OCI-LY1 (cell line): ENCODE measurements at regions not wholly inside any gene's neighbourhood (a gene's known extent, or its start where the extent isn't known, plus 50 kb on each side); places are given as distances from the start of the nearest gene placed in this dataset.

Experiments used
- EZH2 ChIP-seq: fragments of 200-600 bp; sonication (generic), shearing (Covaris generic); IDR thresholded peaks from 2 replicates; pipeline ENCODE4 v1.8.0; 2017; ENCODE audit warnings: borderline replicate concordance, mixed run types, mild to moderate bottlenecking, antibody characterized with exemption, low read length, moderate library complexity, mixed read lengths
- TF ChIP-seq, protein P1 (sequence below): fragments of 200-600 bp; sonication (generic), shearing (Covaris generic); IDR thresholded peaks from 2 replicates; pipeline ENCODE4 v1.5.1; 2017; ENCODE audit warnings: mild to moderate bottlenecking, antibody characterized with exemption, low read length, moderate library complexity, mixed read lengths

DNA sequence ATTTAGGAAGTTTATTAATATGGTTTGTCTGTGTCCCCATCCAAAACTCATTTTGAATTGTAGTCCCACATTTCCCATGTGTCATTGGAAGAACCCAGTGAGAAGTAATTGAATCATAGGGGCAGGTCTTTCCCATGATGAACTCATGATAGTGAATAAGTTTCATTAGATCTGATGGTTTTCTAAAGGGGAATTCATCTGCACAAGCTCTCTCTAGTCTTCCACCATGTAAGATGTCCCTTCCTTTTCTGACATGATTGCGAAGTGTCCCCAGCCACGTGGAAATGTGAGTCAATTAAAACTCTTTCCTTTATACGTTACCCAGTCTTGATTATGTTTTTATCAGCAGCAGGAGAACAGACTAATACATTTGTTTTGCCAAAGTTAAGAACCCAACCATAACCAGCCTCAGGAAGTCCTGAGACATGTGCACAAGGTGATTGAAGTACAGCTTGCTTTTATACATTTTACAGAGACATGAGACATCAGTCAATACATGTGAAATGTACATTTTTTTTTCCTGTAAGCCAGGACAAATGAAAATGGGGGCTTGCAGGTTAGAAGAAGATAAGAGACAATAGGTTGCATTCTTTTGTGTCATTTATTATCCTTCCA lies 1136.7 kb downstream of the TMEM121 start:
- TF ChIP-seq, protein P1, sequence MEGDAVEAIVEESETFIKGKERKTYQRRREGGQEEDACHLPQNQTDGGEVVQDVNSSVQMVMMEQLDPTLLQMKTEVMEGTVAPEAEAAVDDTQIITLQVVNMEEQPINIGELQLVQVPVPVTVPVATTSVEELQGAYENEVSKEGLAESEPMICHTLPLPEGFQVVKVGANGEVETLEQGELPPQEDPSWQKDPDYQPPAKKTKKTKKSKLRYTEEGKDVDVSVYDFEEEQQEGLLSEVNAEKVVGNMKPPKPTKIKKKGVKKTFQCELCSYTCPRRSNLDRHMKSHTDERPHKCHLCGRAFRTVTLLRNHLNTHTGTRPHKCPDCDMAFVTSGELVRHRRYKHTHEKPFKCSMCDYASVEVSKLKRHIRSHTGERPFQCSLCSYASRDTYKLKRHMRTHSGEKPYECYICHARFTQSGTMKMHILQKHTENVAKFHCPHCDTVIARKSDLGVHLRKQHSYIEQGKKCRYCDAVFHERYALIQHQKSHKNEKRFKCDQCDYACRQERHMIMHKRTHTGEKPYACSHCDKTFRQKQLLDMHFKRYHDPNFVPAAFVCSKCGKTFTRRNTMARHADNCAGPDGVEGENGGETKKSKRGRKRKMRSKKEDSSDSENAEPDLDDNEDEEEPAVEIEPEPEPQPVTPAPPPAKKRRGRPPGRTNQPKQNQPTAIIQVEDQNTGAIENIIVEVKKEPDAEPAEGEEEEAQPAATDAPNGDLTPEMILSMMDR = no peak
- TF ChIP-seq EZH2 = no peak
